ENCODE measurements at regions not wholly inside any gene's neighbourhood (a gene's known extent, or its start where the extent isn't known, plus 50 kb on each side); places are given as distances from the start of the nearest gene placed in this dataset.

DNA sequence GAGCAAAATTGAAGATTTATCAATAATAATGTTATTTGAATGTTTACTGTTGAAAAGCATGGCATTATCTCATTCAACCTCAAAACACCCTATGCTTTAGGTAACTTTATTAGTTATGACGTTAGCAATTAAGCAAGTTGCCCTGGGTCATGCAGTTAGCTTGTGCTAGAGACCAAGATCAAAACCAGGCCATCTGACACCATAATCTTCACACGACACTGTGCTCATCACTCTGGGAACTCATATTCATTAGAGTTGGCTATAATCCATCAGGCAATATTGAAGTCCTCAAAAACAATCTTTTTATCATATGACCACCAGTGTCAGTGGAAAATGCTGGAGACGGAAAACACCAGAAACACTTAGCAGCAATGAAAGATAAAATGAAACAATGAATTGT, 253.5 kb downstream of the PCDH20 start:
- DNase-seq (ENCODE audit: low read depth) = no peak
- H3K4me3 ChIP-seq (ENCODE audit: low read depth, low read length) = no peak overlapping the region
- TF ChIP-seq, protein P1, sequence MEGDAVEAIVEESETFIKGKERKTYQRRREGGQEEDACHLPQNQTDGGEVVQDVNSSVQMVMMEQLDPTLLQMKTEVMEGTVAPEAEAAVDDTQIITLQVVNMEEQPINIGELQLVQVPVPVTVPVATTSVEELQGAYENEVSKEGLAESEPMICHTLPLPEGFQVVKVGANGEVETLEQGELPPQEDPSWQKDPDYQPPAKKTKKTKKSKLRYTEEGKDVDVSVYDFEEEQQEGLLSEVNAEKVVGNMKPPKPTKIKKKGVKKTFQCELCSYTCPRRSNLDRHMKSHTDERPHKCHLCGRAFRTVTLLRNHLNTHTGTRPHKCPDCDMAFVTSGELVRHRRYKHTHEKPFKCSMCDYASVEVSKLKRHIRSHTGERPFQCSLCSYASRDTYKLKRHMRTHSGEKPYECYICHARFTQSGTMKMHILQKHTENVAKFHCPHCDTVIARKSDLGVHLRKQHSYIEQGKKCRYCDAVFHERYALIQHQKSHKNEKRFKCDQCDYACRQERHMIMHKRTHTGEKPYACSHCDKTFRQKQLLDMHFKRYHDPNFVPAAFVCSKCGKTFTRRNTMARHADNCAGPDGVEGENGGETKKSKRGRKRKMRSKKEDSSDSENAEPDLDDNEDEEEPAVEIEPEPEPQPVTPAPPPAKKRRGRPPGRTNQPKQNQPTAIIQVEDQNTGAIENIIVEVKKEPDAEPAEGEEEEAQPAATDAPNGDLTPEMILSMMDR (IDR thresholded peaks at IDR 0.05; ENCODE audit: control insufficient read depth, extremely low read depth, insufficient read depth) = no peak

DNA sequence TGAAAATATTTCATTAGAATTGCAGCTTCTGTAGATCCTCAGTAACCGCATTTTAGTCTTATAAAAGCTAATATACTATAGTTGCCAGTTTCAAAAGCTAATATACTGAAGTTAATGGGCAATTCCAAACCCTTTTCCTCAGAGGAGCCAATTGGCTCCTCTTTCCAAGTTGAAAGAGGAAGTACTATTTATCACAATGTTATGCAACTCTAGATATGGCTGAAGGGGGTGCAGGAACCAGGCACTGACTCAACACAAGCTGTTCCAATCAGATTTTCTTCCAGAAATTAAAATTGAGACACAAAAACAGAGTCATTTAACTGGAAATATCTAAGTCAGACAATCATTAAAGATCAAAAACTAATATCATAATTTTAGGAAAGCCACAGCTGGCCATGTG, 258.9 kb downstream of the PCDH20 start:
- no peak overlapping the region for H3K4me3 ChIP-seq (ENCODE audit: low read depth, low read length)
- TF ChIP-seq, protein P1 (IDR thresholded peaks at IDR 0.05; ENCODE audit: control insufficient read depth, extremely low read depth, insufficient read depth) = no peak
- DNase-seq (ENCODE audit: low read depth) = no peak

DNA sequence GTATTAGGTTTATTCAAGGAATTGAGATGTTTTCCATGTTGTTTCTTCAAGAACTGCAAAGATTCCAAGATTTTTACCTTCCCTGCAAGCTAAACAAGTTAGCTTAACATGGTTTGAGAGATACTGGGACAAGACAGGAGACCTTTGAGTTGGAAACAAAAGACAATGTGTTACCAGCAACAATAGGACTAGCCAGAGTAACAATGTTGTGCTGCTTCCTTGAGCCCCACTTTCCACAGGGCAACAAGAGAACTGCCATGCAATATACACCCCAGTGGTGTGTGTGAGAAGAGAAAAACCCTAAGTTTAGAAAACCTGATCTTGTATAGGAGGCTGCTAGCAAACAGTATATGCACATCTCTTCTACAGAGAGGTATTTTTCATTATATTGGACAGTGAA, 264.6 kb downstream of the PCDH20 start:
- no peak overlapping the region for H3K4me3 ChIP-seq (ENCODE audit: low read depth, low read length)
- TF ChIP-seq, protein P1 (IDR thresholded peaks at IDR 0.05; ENCODE audit: control insufficient read depth, extremely low read depth, insufficient read depth) = no peak
- no peak for DNase-seq (ENCODE audit: low read depth)

DNA sequence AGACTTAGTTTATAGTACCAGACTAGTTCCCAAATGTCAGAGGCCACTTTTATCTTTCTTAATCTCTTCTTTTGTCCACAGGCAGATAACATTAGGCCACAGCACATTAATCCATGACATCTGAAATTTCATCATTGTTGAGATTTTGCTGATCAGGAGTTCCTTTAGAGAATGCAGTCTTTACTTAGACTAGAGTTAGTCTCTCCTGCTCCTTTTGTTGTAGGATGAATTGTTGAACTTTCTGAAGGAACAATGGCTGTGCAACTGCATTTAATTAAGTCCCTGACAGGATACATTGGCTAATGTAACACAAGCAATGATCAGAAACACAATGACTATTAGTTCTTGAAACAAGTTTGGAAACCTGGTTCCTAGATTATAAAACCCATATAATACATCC, 266.3 kb downstream of the PCDH20 start:
- no peak for DNase-seq (ENCODE audit: low read depth)
- H3K4me3 ChIP-seq (ENCODE audit: low read depth, low read length) = no peak overlapping the region
- TF ChIP-seq, protein P1 (IDR thresholded peaks at IDR 0.05; ENCODE audit: control insufficient read depth, extremely low read depth, insufficient read depth) = no peak

DNA sequence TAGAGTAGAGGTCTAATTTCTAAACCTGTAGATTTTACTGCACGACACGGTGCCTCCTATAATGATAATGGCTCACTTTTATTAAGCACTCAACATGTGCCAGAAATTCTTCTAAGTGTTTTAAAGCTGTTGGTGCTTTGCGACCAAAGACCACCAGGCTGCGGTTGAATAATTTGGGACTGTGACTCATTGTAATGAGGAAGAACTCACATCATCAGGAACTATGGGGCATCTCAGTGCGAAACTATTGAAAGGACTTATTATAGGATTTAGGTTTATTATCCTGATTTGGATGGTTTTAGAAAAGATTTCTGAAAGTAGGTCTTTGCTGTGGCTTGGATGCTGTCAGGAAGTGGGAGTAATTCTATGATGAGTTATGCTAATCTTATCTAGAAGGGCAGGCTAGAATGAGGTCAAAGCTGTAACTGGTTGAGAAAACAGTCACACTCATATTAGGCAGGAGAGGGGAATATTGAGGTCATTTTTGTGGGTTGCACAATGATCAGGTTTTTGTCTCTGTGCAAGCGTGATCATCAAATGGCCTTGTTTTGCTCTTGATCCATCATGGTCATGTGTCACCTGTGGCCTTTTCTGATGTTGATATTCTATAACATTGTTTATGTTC, 266.8 kb downstream of the PCDH20 start:
- DNase-seq (ENCODE audit: low read depth) = no peak
- no peak overlapping the region for H3K4me3 ChIP-seq (ENCODE audit: low read depth, low read length)
- TF ChIP-seq, protein P1 (IDR thresholded peaks at IDR 0.05; ENCODE audit: control insufficient read depth, extremely low read depth, insufficient read depth) = no peak

DNA sequence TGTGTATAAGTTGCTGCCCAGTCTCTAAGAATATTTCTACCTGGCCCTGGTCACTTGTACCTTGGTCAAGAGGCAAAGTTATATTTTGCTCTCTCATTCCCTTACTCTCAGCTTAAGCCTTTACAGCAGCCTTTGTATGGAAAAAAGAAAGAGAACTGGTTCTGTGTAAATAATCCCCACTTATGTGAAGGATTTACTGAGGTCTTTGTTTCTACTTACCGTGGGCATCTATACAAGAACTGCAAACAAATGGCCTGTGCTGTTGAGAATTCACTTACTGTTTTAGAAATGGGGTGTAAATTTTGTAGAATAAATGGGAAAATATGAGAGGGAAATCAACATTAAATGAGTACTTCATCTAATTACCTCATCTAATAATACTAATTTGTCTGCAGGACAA, 267.4 kb downstream of the PCDH20 start:
- no peak overlapping the region for H3K4me3 ChIP-seq (ENCODE audit: low read depth, low read length)
- no peak for DNase-seq (ENCODE audit: low read depth)
- TF ChIP-seq, protein P1 (IDR thresholded peaks at IDR 0.05; ENCODE audit: control insufficient read depth, extremely low read depth, insufficient read depth) = no peak

DNA sequence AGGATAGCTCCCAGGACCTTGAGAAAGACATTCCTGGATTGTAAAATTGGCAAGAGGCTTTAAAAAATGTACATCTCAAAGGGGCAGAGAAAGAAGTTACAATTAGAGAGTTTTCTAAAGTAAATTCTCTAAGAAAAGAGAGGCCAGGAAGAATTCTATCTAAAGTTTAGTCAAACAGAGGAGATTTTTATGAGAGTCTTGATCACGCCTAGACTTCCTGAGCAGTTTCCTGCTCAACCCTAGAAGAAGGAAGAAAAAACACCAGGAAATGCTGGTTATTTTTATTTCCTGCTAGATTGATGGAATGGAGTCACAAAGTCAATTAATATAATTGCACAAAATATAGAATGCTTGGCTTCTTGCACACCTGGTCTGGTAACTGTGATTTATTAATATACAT, 269.1 kb downstream of the PCDH20 start:
- DNase-seq (ENCODE audit: low read depth) = no peak
- TF ChIP-seq, protein P1 (IDR thresholded peaks at IDR 0.05; ENCODE audit: control insufficient read depth, extremely low read depth, insufficient read depth) = no peak
- H3K4me3 ChIP-seq (ENCODE audit: low read depth, low read length) = no peak overlapping the region

Data from LNCaP clone FGC (cell line).